ENCODE measurements at regions not wholly inside any gene's neighbourhood (a gene's known extent, or its start where the extent isn't known, plus 50 kb on each side); places are given as distances from the start of the nearest gene placed in this dataset.
A peak's percentile ranks its signal among the peaks of the same experiment; 100 is the strongest.

- intact Hi-C loops (cut with DNase I) = no loop called here
- Histone ChIP-seq H3K27me3 (no peaks in the 10 kb centered on the region), H3K27ac (no peak overlapping the region), H3K4me3 (no peak overlapping the region), H3K9me3 (no peaks in the 10 kb centered on the region), H3K4me1 (no peaks in the 10 kb centered on the region), H3K36me3 (no peaks in the 10 kb centered on the region)
- ATAC-seq (no peak), FAIRE-seq (no peak), DNase-seq (no peak)
- WGBS, 2 donors = 62 to 72% methylated on average over 9 of the region's 9 CpGs
- TF ChIP-seq CTCF (IDR thresholded peaks at IDR 0.05) = no peak
Measured at GRCh38 chr20:47993035-47993755, 207.9 kb upstream of the SULF2 start.

- 54 to 68% methylated on average over 9 of the region's 9 CpGs for WGBS, 2 donors
- no peak for DNase-seq
- TF ChIP-seq CTCF (IDR thresholded peaks at IDR 0.05) = no peak
- FAIRE-seq = no peak
- intact Hi-C loops (cut with DNase I) = no loop called here
- H3K27ac ChIP-seq = no peak overlapping the region
- no peaks in the 10 kb centered on the region for H3K27me3 ChIP-seq
- H3K4me3 ChIP-seq = no peak overlapping the region
- H3K36me3 ChIP-seq = no peaks in the 10 kb centered on the region
- H3K9me3 ChIP-seq = no peaks in the 10 kb centered on the region
- no peak for ATAC-seq
- no peaks in the 10 kb centered on the region for H3K4me1 ChIP-seq
Measured at GRCh38 chr20:47991875-47992488, 206.7 kb upstream of the SULF2 start.

GRCh38 chr20:47990507-47991150 lies 205.3 kb upstream of the SULF2 start:
- H3K36me3 ChIP-seq = no peaks in the 10 kb centered on the region
- no peak overlapping the region for H3K4me3 ChIP-seq
- H3K27ac ChIP-seq = no peak overlapping the region
- no peaks in the 10 kb centered on the region for H3K27me3 ChIP-seq
- ATAC-seq (peak in 1 of 4 donors; percentile 25), FAIRE-seq (no peak), DNase-seq (no peak)
- H3K9me3 ChIP-seq = no peaks in the 10 kb centered on the region
- no peaks in the 10 kb centered on the region for H3K4me1 ChIP-seq
- no peak for TF ChIP-seq CTCF (IDR thresholded peaks at IDR 0.05)
- intact Hi-C loops (cut with DNase I) = no loop called here
- WGBS, 2 donors = 43 to 66% methylated on average over 8 of the region's 8 CpGs

- Histone ChIP-seq H3K9me3 (no peaks in the 10 kb centered on the region), H3K27ac (no peak overlapping the region), H3K4me3 (no peak overlapping the region), H3K27me3 (no peaks in the 10 kb centered on the region), H3K36me3 (no peaks in the 10 kb centered on the region), H3K4me1 (no peaks in the 10 kb centered on the region)
- ATAC-seq (peak in 3 of 4 donors; percentile 16 to 81 (median 70)), FAIRE-seq (no peak), DNase-seq (no peak)
- WGBS, 2 donors = 12 to 19% methylated on average over 4 of the region's 4 CpGs
- intact Hi-C loops (cut with DNase I) = no loop called here
- no peak for TF ChIP-seq CTCF (IDR thresholded peaks at IDR 0.05)
Measured at GRCh38 chr20:47989957-47990356, 204.7 kb upstream of the SULF2 start.

GRCh38 chr20:47988676-47989075 lies 203.4 kb upstream of the SULF2 start:
- Histone ChIP-seq H3K36me3 (no peaks in the 10 kb centered on the region), H3K27ac (no peak overlapping the region), H3K4me1 (no peaks in the 10 kb centered on the region), H3K9me3 (no peaks in the 10 kb centered on the region), H3K27me3 (no peaks in the 10 kb centered on the region), H3K4me3 (no peak overlapping the region)
- DNase-seq = no peak
- ATAC-seq = peak in 2 of 4 donors; percentile 54 to 57
- TF ChIP-seq CTCF (IDR thresholded peaks at IDR 0.05) = no peak
- FAIRE-seq = no peak
- WGBS, 2 donors = 50 to 61% methylated on average over 4 of the region's 4 CpGs
- intact Hi-C loops (cut with DNase I) = no loop called here
